ENCODE measurements at regions not wholly inside any gene's neighbourhood (a gene's known extent, or its start where the extent isn't known, plus 50 kb on each side); places are given as distances from the start of the nearest gene placed in this dataset.

- 39% methylated on average over 9 of the region's 9 CpGs for WGBS (ENCODE audit: low lambda C conversion rate)
- CTCF ChIA-PET (ENCODE audit: low intra/inter-chr PET ratio, low total read pairs): no interaction called here
- in situ Hi-C loops (cut with HindIII; ENCODE audit: extremely low pct_ligation_motif_present, low pct_unique_long_range_greater_than_20kb): no loop called here
Observed at GRCh38 chr2:120406566-120406965, 60.6 kb downstream of the INHBB start.

More at GRCh38 chr2:120406566-120406965, 60.6 kb downstream of the INHBB start:
- Histone ChIP-seq H3K36me3 (replicated peaks in 1 of 2; ENCODE audit: control insufficient read depth in 1 of 2, insufficient read depth in 2 of 2, low read length in 2 of 2) (no peaks in the 10 kb centered on the region), H2AFZ (ENCODE audit: low read length) (no peak overlapping the region), H3K4me3 (replicated peaks in 1 of 3; ENCODE audit: insufficient read depth in 1 of 3, low read depth in 2 of 3, low read length in 3 of 3) (no peak overlapping the region), H3K9ac (ENCODE audit: insufficient read depth, low read depth, low read length) (no peak overlapping the region), H3K79me2 (ENCODE audit: insufficient read depth, low read length) (no peaks in the 10 kb centered on the region), H4K20me1 (ENCODE audit: insufficient read depth, low read length) (no peaks in the 10 kb centered on the region), H3K27me3 (ENCODE audit: control insufficient read depth in 1 of 2, insufficient read depth in 2 of 2, low read length in 2 of 2) (peaks cover 0 to 10% of the 10 kb centered on the region in 2 experiments; a peak in 2 of 5 replicates), H3K27ac (ENCODE audit: extremely low read length, insufficient read depth, low read length) (no peak overlapping the region), H3K9me3 (ENCODE audit: low read length) (peaks cover 6% of the 10 kb centered on the region), H3K4me2 (ENCODE audit: low read depth, low read length) (no peak overlapping the region), H3K4me1 (ENCODE audit: insufficient read depth, low read length) (peaks cover 19% of the 10 kb centered on the region)
- TF ChIP-seq PAX8 (CRISPR knock-in tag; IDR thresholded peaks at IDR 0.05; ENCODE audit: borderline replicate concordance) (no peak), MYPOP (CRISPR knock-in tag; IDR thresholded peaks at IDR 0.05) (no peak), ZNF256 (CRISPR knock-in tag; conservative IDR thresholded peaks at IDR 0.05) (no peak), ZNF773 (CRISPR knock-in tag; IDR thresholded peaks at IDR 0.05; ENCODE audit: borderline replicate concordance) (no peak), TARDBP (CRISPR knock-in tag; IDR thresholded peaks at IDR 0.05) (no peak), RNF219 (CRISPR knock-in tag; IDR thresholded peaks at IDR 0.05) (no peak), ZBTB37 (CRISPR knock-in tag; IDR thresholded peaks at IDR 0.05) (no peak), RELA (CRISPR knock-in tag; IDR thresholded peaks at IDR 0.05) (no peak), ATF2 (CRISPR knock-in tag; IDR thresholded peaks at IDR 0.05) (no peak), ETS1 (CRISPR knock-in tag; IDR thresholded peaks at IDR 0.05) (no peak), KDM3A (CRISPR knock-in tag; IDR thresholded peaks at IDR 0.05; ENCODE audit: low read depth) (no peak), ZNF235 (CRISPR knock-in tag; IDR thresholded peaks at IDR 0.05; ENCODE audit: borderline replicate concordance) (no peak)
- FAIRE-seq (no peak), DNase-seq (ENCODE audit: low spot score) (no peak), ATAC-seq (no peak)
- POLR2A ChIA-PET: no interaction called here
- no TSS peak for BruUV-seq (replicated peaks)
- intact Hi-C loops (cut with micrococcal nuclease; ENCODE audit: unreplicated experiment): no loop called here
